HG03469 (cell line): ENCODE measurements at regions not wholly inside any gene's neighbourhood (a gene's known extent, or its start where the extent isn't known, plus 50 kb on each side); places are given as distances from the start of the nearest gene placed in this dataset.

Experiments used
- ATAC-seq: cut with Tn5 transposase; IDR thresholded peaks from one replicate; pipeline ENCODE4 v1.9.1; 2021; ENCODE audit warnings: mild to moderate bottlenecking, moderate library complexity, moderate number of reproducible peaks; ENCODE audit not compliant: unreplicated experiment

- no peak for ATAC-seq
Measured at GRCh38 chr11:28470180-28470579, 362.0 kb downstream of the METTL15 start.

- no peak for ATAC-seq
Measured at GRCh38 chr11:28466506-28466905, 358.3 kb downstream of the METTL15 start.

- ATAC-seq = peak; percentile 36
Measured at GRCh38 chr11:28464252-28464867, 356.2 kb downstream of the METTL15 start.

- no peak for ATAC-seq
Measured at GRCh38 chr11:28463826-28464225, 355.6 kb downstream of the METTL15 start.

GRCh38 chr11:28461846-28462245 lies 353.7 kb downstream of the METTL15 start:
- no peak for ATAC-seq

GRCh38 chr11:28461338-28461737 lies 353.1 kb downstream of the METTL15 start:
- ATAC-seq = no peak

GRCh38 chr11:28460348-28460747 lies 352.2 kb downstream of the METTL15 start:
- ATAC-seq = no peak

GRCh38 chr11:28459912-28460311 lies 351.7 kb downstream of the METTL15 start:
- no peak for ATAC-seq

- ATAC-seq = no peak
Measured at GRCh38 chr11:28457481-28458065, 349.4 kb downstream of the METTL15 start.

GRCh38 chr11:28448186-28448585 lies 340.0 kb downstream of the METTL15 start:
- ATAC-seq = no peak

- ATAC-seq = no peak
Measured at GRCh38 chr11:28447226-28447625, 339.0 kb downstream of the METTL15 start.

- ATAC-seq = no peak
Measured at GRCh38 chr11:28442131-28442530, 333.9 kb downstream of the METTL15 start.

GRCh38 chr11:28439403-28439802 lies 331.2 kb downstream of the METTL15 start:
- ATAC-seq = no peak

- no peak for ATAC-seq
Measured at GRCh38 chr11:28420099-28420498, 311.9 kb downstream of the METTL15 start.

- ATAC-seq = no peak
Measured at GRCh38 chr11:28417601-28418323, 309.6 kb downstream of the METTL15 start.

- ATAC-seq = no peak
Measured at GRCh38 chr11:28412029-28412428, 303.8 kb downstream of the METTL15 start.

GRCh38 chr11:28401446-28401845 lies 293.3 kb downstream of the METTL15 start:
- no peak for ATAC-seq

- ATAC-seq = no peak
Measured at GRCh38 chr11:28400331-28401100, 292.3 kb downstream of the METTL15 start.

GRCh38 chr11:28393348-28393747 lies 285.2 kb downstream of the METTL15 start:
- no peak for ATAC-seq

GRCh38 chr11:28384418-28384817 lies 276.2 kb downstream of the METTL15 start:
- ATAC-seq = no peak

- no peak for ATAC-seq
Measured at GRCh38 chr11:28383456-28383855, 275.3 kb downstream of the METTL15 start.
